Stimulated activated CD4-positive, alpha-beta T cell treated with anti-CD3 and anti-CD28 coated beads, Interleukin-2, amount 100 ng/mL, for 4 hours (primary cell): ENCODE measurements at regions not wholly inside any gene's neighbourhood (a gene's known extent, or its start where the extent isn't known, plus 50 kb on each side); places are given as distances from the start of the nearest gene placed in this dataset.
"Not testable (repeated sequence)": the region's sequence is repeated elsewhere in the genome, so short reads cannot be mapped to it uniquely, and the experiment has no call there.

Experiments used
- DNase-seq: peaks from one replicate; pipeline ENCODE4 v3.0.0-alpha.2; 2020; ENCODE audit warnings: low read depth

DNA sequence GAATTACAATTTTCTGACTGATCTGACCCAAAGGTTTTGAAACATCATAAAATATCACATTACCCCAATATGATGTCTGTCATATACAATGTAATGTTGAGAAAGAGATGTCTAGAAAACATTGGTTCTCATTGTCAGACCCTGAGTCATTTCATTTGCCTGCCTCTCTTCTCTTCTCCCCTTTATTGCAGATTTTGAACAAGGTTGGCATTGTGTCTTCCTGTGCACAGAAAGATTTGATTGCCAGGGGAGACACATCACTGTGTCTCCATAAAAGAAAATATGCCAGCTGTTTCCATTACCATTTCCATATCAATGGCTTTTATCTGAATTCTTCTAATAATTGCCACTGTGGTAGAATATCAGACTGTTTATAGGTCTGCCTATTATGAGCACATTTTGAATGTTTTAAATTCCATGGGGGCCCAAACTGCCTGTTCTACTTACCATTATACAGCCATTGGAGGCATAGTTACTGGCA lies 65.6 kb downstream of the IFI44 start:
- DNase-seq = no peak

DNA sequence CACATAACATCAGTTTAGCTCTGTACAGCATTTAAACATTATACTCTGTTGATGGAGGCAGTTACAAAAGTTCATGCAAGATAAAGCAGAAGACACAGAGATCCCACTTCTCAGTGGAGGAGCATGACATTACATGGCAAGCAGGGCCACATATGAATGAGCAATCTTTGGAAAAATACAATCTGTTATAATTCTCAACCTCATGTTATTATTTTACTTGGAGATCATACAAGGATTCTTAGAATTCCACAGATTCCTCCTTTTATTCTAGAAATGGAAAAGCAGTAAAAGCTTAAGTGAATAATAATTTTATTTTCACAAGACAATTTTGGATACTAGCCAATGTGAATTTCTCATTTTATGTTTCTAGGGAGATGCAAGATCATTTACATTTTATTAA lies 66.6 kb downstream of the IFI44 start:
- no peak for DNase-seq

DNA sequence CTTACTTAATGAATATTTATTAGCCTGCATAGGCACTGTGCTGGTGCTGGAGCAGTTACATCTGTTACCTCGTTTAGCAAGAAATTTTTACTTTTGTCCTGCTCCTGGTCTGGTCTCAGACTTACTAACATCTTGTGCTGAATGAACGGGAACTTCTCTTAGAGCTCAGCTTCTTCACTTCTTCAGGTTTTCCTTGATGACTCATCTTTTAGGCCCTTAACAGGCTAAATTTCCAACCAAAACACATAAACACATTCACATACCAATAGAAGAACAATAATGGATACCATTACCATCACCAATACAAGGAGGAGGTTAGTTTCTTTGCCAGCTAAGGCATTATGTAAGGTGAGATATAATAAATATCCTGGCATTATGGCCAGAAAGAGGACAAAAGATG lies 68.9 kb downstream of the IFI44 start:
- no peak for DNase-seq

DNA sequence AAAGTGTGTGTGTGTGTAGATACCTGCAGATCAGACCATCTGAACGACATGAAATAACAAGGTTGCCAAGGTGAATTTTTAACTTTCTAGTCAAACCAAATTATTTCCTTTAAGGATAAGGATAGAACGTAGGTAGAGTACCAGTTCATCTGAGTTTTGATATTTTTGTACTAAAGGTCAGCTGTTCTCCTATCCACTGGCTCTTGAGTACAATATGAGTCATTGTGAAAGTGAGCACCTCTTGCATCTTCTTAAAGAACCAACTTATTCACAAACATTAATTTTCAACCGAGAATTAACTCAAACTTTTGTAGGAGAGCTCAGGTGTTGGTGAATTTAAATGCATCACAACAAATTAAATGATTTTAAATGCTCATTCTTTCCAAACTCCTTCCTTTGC lies 71.5 kb downstream of the IFI44 start:
- no peak for DNase-seq

DNA sequence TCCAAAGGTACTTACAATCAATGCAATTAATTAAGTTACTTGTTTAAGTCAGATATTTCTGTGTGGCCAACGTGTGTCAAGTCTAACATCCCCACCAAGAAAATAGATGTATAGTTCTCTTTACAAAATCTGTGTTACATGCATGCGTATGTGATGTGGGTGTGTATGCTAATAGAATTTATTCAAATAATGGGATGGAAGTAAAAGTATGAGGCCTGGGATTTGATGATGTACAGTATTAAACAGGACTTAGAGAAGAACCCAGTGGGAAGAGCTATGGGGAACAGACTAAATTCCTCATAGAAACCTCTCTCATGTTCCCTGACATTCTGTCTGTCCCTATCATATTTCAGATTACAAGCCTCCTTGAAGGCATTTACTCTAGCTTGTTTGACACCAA lies 72.5 kb downstream of the IFI44 start:
- DNase-seq = no peak

DNA sequence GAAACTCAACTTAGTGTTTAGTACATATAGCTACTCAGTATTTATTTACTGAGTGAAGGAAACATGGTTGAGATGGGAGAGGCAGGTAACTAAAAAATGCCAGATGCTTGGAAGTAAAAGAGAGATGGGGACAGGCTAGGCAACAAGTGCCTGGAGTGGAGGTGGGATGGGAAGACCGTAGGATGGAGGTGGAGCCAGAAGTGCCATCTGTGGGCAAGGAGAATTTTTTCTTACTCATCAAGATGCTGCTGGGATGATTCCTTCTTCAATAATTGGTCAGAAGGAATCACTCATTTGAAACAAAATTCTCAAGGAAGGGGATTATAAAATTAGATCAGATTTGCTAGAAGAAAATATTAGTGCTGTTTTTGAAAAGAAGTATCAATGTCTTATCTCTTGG lies 72.9 kb downstream of the IFI44 start:
- DNase-seq = no peak

DNA sequence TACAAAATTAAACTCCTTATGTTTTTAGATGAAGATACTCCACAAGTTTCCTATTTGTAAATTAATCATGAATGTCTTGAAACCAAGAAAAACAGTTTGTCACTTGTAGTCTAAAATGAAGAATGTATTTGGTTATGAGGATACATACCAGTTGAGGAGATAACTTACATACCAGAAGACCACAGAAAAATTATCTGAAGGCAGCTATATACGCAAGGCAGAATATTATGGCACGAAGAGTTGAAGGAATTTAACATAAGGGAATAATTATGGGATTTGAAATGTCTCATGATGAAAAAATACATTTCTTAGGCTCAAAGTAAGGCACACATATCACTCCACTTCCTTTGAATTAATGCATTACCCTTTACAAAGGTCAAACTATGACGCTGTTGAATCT lies 73.3 kb downstream of the IFI44 start:
- no peak for DNase-seq

DNA sequence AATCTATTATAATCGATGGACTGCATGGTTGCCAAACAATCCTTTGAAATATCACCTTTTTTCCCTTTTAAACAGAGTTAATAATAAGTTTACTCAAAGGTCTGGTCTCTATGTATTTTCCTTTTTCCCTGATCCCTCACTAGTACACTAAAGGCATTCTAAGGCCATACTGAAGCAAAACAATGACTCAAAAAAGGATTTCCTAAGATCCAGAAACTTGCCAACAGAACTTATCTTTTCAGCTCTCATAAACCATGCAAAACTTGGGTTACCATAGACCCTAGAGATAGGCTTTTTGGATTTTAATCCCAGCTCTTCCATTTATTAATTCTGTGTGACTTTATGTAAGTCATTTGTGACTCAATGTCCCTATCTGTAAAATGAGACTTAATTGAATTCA lies 77.1 kb downstream of the IFI44 start:
- DNase-seq = no peak

DNA sequence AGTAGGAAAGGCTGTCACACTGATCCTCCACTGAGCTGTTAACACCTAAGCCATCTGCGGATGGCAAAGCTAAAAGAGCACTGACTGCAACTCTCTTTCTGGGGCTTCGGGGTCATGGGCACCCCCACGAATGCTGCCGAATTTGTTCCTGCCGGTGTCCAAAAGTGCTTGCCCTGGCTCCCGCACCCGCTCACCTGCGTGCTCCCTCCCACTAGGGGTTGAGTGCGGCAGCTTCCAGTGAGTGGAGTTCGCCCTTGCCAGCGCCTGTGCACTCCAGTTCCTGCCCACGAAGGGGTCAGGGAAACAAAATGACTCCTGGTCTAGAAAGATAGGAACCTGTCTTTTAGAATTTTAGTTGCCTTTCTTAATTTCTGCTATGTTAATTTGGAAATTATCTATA lies 78.7 kb downstream of the IFI44 start:
- no peak for DNase-seq

DNA sequence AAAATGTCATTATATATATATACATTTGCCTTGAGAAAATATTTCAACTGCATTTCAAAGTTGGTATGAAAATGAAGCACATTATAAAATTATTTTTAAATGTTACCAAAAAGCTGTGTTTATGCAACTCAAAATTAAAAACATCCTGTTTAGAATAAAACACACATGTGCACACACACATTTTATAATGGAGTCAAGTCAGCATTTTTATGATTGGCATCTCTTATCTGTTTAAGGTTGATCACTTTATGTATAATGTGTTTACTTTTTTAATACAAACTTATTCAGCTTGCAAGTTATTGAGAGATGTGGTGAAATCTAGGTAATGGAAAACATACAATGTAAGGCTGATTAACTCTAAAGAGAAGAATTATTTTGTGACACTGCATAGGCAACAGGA lies 80.4 kb downstream of the IFI44 start:
- DNase-seq = no peak

DNA sequence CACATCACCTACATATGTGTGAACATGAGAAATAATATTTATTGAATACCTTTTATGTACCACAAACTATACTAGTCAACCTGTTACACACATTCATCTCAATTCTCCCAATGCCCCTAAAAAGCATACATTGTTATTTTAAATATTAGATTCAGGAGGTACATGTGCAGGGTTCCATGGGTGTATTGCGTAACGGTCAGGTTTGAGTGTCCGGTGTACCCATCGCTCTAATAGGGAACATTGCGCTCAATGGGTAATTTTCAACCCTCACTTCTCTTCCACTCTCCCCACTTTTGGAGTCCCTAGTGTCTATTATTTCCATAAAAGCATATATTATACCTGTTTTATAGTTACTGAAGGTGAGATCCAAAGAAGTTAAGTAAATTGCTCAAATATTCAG lies 82.0 kb downstream of the IFI44 start:
- DNase-seq = no peak

DNA sequence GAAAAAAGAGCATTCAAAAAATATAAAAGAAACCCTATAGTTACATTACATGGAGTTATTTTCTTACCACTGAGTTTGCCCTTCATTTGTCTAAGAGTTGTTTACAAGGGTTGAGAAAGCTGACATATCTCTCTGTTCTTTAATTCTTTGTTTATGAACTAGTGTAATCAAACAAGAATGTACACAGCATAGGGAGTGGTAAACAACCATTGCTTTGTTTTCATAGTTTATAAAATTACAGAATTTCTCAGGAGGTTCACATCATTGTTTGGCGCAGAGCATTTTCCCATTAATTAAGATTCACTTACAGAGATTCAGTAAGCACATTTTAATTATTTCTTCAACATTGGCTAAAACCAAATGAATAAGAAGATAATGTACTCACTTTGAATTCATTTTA lies 87.6 kb downstream of the IFI44 start:
- no peak for DNase-seq

DNA sequence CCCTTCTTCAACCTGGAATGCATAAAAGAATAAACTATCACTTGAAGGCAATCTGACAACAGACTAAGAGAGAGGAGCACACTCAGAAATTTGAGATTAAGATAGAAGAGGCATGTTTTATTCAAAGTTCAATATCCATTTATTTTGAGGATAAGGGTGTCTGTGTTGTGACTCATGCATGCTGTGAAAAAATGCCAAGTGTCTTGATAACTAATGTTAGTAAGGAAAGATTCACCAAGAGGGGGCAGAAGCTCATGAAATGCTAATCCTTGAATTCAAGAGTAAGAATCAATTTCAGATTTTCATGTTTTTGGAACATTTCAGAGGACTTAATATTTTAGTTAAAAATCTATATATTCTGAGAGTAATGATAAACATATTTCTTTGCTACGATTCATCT lies 94.0 kb downstream of the IFI44 start:
- DNase-seq = no peak

DNA sequence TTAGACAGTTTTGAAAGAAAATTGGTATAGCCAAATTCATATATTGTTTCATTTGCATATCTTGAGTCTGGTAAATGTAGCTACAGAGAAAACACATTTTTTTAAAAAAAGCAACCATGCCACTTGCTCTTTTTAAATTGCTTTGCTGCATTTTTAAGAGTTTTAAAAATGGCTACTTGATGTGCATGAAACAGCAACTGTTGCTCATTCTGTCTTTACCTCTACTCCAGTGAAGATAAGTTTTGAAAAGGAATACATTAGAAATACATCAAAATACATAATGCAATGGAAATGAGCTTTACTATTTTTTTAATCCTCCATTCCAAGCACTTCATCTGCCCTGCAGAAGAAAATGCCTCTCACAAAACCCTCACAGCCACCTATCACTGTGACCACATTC lies 95.5 kb downstream of the IFI44 start:
- DNase-seq = no peak

DNA sequence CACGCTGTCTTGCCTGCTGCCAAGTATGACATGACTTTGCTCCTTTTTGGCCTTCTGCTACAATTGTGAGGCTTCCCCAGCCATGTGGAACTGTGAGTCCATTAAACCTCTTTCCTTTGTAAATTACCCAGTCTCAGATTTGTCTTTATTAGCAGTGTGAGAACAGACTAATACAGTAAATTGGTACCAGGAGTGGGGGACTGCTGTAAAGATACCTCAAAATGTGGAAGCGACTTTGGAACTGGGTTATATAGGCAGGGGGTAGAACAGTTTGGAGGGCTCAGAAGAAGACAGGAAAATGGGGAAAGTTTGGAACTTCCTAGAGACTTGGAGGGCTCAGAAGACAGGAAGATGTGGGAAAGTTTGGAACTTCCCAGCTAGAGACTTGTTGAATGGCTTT lies 104.0 kb downstream of the IFI44 start:
- DNase-seq = not testable (repeated sequence)

DNA sequence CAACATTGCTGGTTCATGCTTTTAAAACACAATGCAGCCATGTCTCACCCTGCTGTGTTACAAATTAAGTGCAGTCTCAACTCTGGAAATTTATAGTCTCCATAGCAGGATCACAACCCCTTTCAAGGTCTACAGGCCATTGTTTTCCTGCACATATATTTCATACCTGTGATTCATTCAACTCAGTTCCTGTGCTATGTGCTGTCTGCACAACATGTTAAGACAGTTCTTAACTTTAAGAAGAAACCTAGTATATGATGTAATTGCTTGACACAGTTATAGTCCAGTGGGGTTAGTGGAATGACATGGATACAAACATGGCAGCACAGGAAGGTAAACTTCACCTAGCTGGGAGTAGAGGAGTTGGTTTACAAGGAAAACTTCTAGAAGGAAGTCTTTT lies 106.4 kb downstream of the IFI44 start:
- DNase-seq = no peak

DNA sequence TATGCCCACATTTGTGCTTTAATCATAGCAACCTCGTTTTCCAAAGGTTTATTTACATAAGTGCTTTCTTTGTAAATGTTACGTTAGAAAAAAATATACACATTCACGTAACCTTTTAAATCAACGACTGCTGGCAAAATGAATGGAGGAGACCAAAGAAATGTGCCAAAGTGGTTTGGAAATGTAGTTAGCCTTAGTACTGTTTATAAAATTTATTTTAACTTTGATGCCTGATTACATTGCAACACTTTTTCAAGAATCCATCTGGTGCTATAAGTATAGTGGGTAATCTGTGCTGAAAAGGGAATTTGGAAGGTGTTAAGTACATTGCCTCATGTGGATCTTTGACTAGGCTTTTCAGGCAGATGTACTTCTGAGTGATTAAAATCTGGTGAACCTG lies 108.9 kb downstream of the IFI44 start:
- no peak for DNase-seq

DNA sequence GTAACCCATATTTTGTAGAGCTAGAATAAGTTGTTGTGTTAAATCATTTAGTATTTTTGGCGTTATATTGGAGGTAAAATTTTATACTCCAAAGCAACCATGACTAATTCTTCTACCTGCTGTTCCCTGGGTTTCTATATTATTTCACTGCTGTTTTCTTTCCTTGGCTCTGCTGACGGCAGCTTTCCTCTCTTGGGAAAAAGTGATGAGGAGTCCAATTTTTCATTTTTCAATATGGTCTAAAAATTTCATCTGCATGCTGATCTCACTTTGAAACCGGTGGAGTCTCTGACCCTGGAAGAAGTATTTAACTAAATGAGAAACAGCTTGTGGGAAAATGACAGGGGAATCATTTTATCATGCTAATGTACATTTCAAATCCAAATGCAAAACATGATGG lies 110.2 kb downstream of the IFI44 start:
- DNase-seq = no peak

DNA sequence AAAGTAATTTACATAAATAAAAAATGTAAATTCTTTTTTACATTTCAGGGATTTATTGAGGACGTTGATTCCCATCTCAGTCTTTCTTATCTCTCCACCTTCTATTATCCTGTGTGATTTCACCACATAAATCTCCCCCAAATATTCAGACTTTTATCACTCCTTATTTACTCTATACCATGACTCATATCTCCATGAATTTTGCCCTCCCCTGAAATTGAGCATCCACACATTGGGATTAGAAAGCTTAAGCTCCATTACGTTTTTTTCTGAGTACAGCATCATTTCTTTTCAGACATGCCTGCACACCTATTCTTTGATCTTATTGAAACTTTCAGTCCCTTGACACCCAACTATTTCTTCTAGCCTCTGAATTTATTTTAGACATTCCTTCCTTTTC lies 111.2 kb downstream of the IFI44 start:
- no peak for DNase-seq

DNA sequence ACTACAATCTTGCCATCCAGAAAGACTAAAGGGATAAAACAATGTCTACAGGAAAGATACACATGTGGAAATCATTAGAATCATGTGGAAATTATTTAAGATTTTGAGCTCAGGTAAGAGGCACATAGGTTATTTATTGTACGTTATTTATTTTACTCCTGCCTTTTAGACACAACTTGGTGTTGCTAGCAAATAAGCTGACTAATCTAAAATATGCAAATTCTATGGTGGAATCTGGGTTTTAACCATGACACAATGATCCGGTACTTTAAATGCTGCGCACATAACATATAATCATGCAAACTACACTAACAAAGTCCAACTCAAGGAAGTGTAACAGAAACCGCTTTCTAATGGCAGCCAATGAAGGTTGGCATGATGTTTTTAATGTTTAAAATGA lies 112.5 kb downstream of the IFI44 start:
- no peak for DNase-seq

DNA sequence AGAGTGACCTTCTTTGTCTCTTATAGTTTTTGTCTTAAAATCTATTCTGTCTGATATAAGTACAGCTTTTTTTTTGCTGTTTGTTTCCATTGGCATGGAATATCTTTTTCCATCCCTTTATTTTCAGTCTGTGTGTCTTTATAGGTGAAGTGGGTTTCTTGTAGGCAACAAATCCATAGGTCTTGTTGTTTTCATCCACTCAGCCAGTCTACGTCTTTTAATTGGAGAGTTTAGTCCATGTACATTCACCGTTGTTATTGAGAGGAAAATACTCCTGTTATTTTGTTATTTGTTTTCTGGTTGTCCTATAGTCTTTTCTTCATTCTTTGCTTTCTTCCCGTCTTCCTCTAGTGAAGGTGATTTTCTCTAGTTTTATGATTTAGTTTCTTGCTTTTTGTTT lies 115.9 kb downstream of the IFI44 start:
- no peak for DNase-seq

DNA sequence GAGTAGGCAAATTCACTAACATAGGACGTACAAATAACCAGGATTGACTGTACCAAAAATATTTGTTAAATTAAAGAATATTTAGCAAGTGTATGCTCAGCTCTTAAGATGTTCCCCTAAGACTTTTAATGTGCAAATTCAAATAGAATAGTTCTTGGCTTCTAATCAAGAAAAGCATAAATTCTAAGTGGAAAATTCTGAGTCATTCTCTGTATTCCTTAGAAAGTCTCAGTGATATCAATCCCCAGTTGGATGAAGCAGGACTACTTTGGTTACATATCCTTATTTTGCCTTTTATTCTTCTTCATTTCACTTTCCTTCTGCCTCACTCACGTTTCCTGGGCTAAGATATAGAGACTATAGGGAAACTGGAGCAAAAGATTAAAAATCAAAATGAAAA lies 130.2 kb downstream of the IFI44 start:
- no peak for DNase-seq

DNA sequence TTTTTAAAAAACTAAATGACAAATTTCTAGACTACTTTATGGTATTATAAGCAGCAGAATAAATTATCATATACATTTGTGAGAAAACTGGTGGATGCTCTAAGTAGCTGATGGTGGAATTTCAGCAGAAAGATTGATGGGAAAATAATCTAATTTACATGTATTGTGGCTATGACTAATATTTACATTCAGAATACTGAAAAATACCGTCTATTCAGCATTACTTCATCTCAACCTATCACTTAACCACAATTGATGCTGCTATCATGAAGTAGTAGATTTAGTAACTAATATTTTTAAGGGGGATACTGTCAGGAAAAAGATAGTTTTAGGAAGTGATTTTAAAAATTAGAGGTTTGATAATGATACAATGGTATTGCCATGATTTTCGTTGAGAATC lies 137.9 kb downstream of the IFI44 start:
- DNase-seq = no peak

DNA sequence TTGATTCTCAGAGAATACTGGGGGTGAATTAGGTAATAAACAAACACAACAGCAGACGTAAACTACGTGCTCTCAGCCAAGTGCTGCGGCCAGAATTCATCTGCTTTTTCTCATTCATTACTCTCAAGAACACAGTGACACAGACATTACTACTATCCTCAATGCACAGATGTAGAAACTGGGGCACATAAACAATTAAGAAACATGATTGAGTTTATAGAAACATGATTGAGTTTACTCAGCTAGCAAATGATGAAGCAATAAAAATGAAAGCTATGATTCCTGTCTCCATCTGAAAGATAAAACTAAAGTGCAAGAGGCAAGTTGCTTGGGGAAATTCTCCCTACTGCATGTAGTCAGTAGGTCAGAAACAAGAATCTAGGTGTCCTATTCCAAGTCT lies 140.5 kb downstream of the IFI44 start:
- DNase-seq = no peak

DNA sequence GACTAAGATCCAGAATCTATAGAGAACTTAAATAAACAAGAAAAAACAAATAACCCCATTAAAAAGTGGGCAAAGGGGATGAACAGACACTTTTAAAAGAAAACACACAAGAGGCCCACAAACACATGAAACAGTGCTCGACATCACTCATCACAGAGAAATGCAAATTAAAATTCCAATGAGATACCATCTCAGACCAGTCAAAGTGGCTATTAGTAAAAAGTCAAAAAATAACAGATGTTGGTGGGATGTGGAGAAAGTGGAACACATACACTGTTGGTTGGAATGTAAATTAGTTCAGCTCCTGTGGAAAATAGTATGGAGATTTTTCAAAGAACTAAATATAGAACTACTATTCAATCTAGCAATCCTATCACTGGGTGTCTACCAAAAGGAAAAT lies 143.1 kb downstream of the IFI44 start:
- no peak for DNase-seq
